PC-3 (cell line): ENCODE measurements at regions not wholly inside any gene's neighbourhood (a gene's known extent, or its start where the extent isn't known, plus 50 kb on each side); places are given as distances from the start of the nearest gene placed in this dataset.
A peak's percentile ranks its signal among the peaks of the same experiment; 100 is the strongest.

Experiments used
- ATAC-seq: fragments of 200-7000 bp; cut with Tn5 transposase; 2 replicates; pipeline ENCODE4 v1.9.1; 2020; ENCODE audit warnings: mild to moderate bottlenecking, moderate library complexity
- BruUV-seq: library from RNA; stranded (reverse); fragments of 400-500 nt; replicated peaks from 2 replicates; lab custom pipeline; 2021; lab: Mats Ljungman, UMichigan
- CTCF ChIA-PET: fragments of 300-600 bp; sonication (Branson Sonifier 250); formaldehyde crosslinking; loops from one replicate; lab custom pipeline; 2022; ENCODE audit warnings: antibody characterized with exemption; lab: Charles Lee
- POLR2A ChIA-PET: fragments of 300-600 bp; sonication (Branson Sonifier 250); formaldehyde crosslinking; loops from one replicate; lab custom pipeline; 2022; ENCODE audit warnings: antibody characterized with exemption; ENCODE audit not compliant: unreplicated experiment; lab: Charles Lee
- DNase-seq: peaks from one replicate; pipeline ENCODE4 v3.0.0-alpha.2; 2015
- H2AFZ ChIP-seq: fragments of 300-600 bp; sonication (generic); 2 replicates; pipeline ENCODE4 v1.6.0; 2016; ENCODE audit warnings: antibody characterized with exemption, low read length
- H3F3A ChIP-seq: fragments of 300-600 bp; sonication (generic); one replicate; pipeline ENCODE4 v1.6.0; 2017; ENCODE audit warnings: antibody characterized with exemption, low read length, control low read depth, mild to moderate bottlenecking; ENCODE audit not compliant: unreplicated experiment
- H3K27ac ChIP-seq: fragments of 300-600 bp; sonication (generic); 2 replicates; pipeline ENCODE4 v1.5.1; 2016; ENCODE audit warnings: mild to moderate bottlenecking, low read length
- H3K27me3 ChIP-seq: fragments of 300-600 bp; sonication (generic); 2 replicates; pipeline ENCODE4 v1.6.1; 2016; ENCODE audit warnings: low read length, mixed read lengths
- H3K36me3 ChIP-seq: fragments of 300-600 bp; sonication (generic); 2 replicates; pipeline ENCODE4 v1.6.1; 2016; ENCODE audit warnings: low read depth, mixed run types, low read length, mixed read lengths
- H3K4me1 ChIP-seq: fragments of 300-600 bp; sonication (generic); 2 replicates; pipeline ENCODE4 v1.5.1; 2016; ENCODE audit warnings: low read length; ENCODE audit not compliant: insufficient read depth
- H3K4me2 ChIP-seq: fragments of 300-600 bp; sonication (generic); 2 replicates; pipeline ENCODE4 v1.6.0; 2016; ENCODE audit warnings: low read length
- H3K4me3 ChIP-seq: fragments of 300-600 bp; sonication (generic); 2 replicates; pipeline ENCODE4 v1.5.1; 2016; ENCODE audit warnings: mild to moderate bottlenecking, low read length, mixed read lengths
- H3K79me2 ChIP-seq: fragments of 300-600 bp; sonication (generic); 2 replicates; pipeline ENCODE4 v1.6.1; 2017; ENCODE audit warnings: low read length, mixed read lengths
- H3K9ac ChIP-seq: fragments of 300-600 bp; sonication (generic); 2 replicates; pipeline ENCODE4 v1.6.0; 2016; ENCODE audit warnings: mild to moderate bottlenecking, low read length
- H3K9me2 ChIP-seq: fragments of 300-600 bp; sonication (generic); replicated peaks from 2 replicates; pipeline ENCODE4 v1.6.1; 2016; ENCODE audit warnings: mixed run types, low read length, mixed read lengths
- H3K9me3 ChIP-seq: fragments of 300-600 bp; sonication (generic); 2 replicates; pipeline ENCODE4 v1.6.1; 2016; ENCODE audit warnings: low read length, mixed read lengths
- H4K20me1 ChIP-seq: fragments of 300-600 bp; sonication (generic); 2 replicates; pipeline ENCODE4 v1.6.1; 2016; ENCODE audit warnings: low read length, mixed read lengths
- CTCF ChIP-seq: fragments of 300-600 bp; sonication (generic); conservative IDR thresholded peaks from 2 replicates; pipeline ENCODE4 v1.5.1; 2017; ENCODE audit warnings: antibody characterized with exemption, low read depth, mild to moderate bottlenecking, low read length
- EZH2 ChIP-seq: fragments of 300-600 bp; sonication (generic); IDR thresholded peaks from one replicate; pipeline ENCODE4 v1.6.1; 2017; ENCODE audit warnings: antibody characterized with exemption, mild to moderate bottlenecking, low read length; ENCODE audit not compliant: unreplicated experiment
- EZH2phosphoT487 ChIP-seq: fragments of 300-600 bp; sonication (generic); IDR thresholded peaks from 2 replicates; pipeline ENCODE4 v1.6.1; 2018; ENCODE audit warnings: mild to moderate bottlenecking, antibody characterized with exemption, low read length, borderline replicate concordance
- intact Hi-C: fragments of 100-400 bp; cut with micrococcal nuclease; formaldehyde crosslinking; loops from 2 replicates; pipeline ENCODE4 v1.9.0; 2023

- no peaks in the 10 kb centered on the region; the same call in 1 of the 2 replicates for H3K36me3 ChIP-seq
- H3K4me2 ChIP-seq: peak overlapping the region; percentile 62
- H2AFZ ChIP-seq: no peak overlapping the region
- TF ChIP-seq CTCF: no peak
- H3K9me3 ChIP-seq: no peaks in the 10 kb centered on the region
- ATAC-seq (peak; percentile 95), DNase-seq (peak; percentile 94)
- no peaks in the 10 kb centered on the region for H3F3A ChIP-seq
- no TSS peak for BruUV-seq
- no peak overlapping the region; the same call in 1 of the 2 replicates for H3K4me3 ChIP-seq
- ChIA-PET CTCF (no interaction called here), POLR2A (interaction anchor here (0.7 kb wide), 1 partner anchor 17 kb away, joined by 3 read pairs; no protein-coding TSS in a partner anchor)
- peak overlapping the region; percentile 83 for H3K27ac ChIP-seq
- no peaks in the 10 kb centered on the region for H3K79me2 ChIP-seq
- H4K20me1 ChIP-seq: no peaks in the 10 kb centered on the region
- H3K9ac ChIP-seq: peak overlapping the region; percentile 36
- H3K27me3 ChIP-seq: no peaks in the 10 kb centered on the region
- H3K4me1 ChIP-seq: peaks cover 31% of the 10 kb centered on the region
- H3K9me2 ChIP-seq: no peaks in the 10 kb centered on the region
- intact Hi-C loops: no loop called here
Measured at GRCh38 chr12:104858611-104859543, 99.2 kb downstream of the SLC41A2 start.

GRCh38 chr12:104856531-104856930 is 101.6 kb downstream of the SLC41A2 start:
- TF ChIP-seq EZH2 (no peak), CTCF (no peak)
- Histone ChIP-seq H3K9ac (no peak overlapping the region), H3K9me2 (no peaks in the 10 kb centered on the region), H3K4me3 (no peak overlapping the region), H3K27me3 (no peaks in the 10 kb centered on the region), H4K20me1 (no peaks in the 10 kb centered on the region), H3K4me2 (no peak overlapping the region), H3K79me2 (no peaks in the 10 kb centered on the region), H2AFZ (no peak overlapping the region), H3K4me1 (peaks cover 22% of the 10 kb centered on the region), H3K9me3 (no peaks in the 10 kb centered on the region), H3K36me3 (no peaks in the 10 kb centered on the region; the same call in 1 of the 2 replicates), H3F3A (no peaks in the 10 kb centered on the region), H3K27ac (no peak overlapping the region)
- CTCF ChIA-PET: interaction anchor here (1.0 kb wide), 1 partner anchor 475 kb away, joined by 3 read pairs; no protein-coding TSS in a partner anchor
- no TSS peak for BruUV-seq
- intact Hi-C loops: no loop called here
- POLR2A ChIA-PET: no interaction called here
- ATAC-seq (no peak), DNase-seq (no peak)

- ChIA-PET POLR2A (no interaction called here), CTCF (no interaction called here)
- no peak for DNase-seq
- H3F3A ChIP-seq: no peaks in the 10 kb centered on the region
- no peak overlapping the region for H3K4me2 ChIP-seq
- H3K79me2 ChIP-seq: no peaks in the 10 kb centered on the region
- intact Hi-C loops: no loop called here
- no peak for ATAC-seq
- no TSS peak for BruUV-seq
- H3K36me3 ChIP-seq: no peaks in the 10 kb centered on the region; the same call in 1 of the 2 replicates
- no peaks in the 10 kb centered on the region for H3K9me2 ChIP-seq
- no peak overlapping the region for H3K27ac ChIP-seq
- H3K27me3 ChIP-seq: no peaks in the 10 kb centered on the region
- no peak overlapping the region for H3K9ac ChIP-seq
- no peak overlapping the region for H3K4me3 ChIP-seq
- H3K4me1 ChIP-seq: peaks cover 22% of the 10 kb centered on the region
- no peaks in the 10 kb centered on the region for H4K20me1 ChIP-seq
- no peak overlapping the region for H2AFZ ChIP-seq
- H3K9me3 ChIP-seq: no peaks in the 10 kb centered on the region
- TF ChIP-seq EZH2phosphoT487: no peak
- no peak for TF ChIP-seq EZH2
- no peak for TF ChIP-seq CTCF
Measured at GRCh38 chr12:104855599-104855998, 102.5 kb downstream of the SLC41A2 start.
